ENCODE measurements at regions not wholly inside any gene's neighbourhood (a gene's known extent, or its start where the extent isn't known, plus 50 kb on each side); places are given as distances from the start of the nearest gene placed in this dataset.

- in situ Hi-C loops (cut with MboI; ENCODE audit: low pct_ligation_motif_present in 1 of 4, low pct_unique_long_range_greater_than_20kb in 1 of 4, low sequenced_read_pairs in 3 of 4) (no loop called here), intact Hi-C loops (cut with DNase I; ENCODE audit: low total_unique reads) (no loop called here)
- TF ChIP-seq EP300 (IDR thresholded peaks at IDR 0.05; ENCODE audit: low read depth) (no peak), POLR2AphosphoS5 (IDR thresholded peaks at IDR 0.05) (no peak), POLR2A (IDR thresholded peaks at IDR 0.05) (no peak)
- TF ChIP-seq, protein P1, sequence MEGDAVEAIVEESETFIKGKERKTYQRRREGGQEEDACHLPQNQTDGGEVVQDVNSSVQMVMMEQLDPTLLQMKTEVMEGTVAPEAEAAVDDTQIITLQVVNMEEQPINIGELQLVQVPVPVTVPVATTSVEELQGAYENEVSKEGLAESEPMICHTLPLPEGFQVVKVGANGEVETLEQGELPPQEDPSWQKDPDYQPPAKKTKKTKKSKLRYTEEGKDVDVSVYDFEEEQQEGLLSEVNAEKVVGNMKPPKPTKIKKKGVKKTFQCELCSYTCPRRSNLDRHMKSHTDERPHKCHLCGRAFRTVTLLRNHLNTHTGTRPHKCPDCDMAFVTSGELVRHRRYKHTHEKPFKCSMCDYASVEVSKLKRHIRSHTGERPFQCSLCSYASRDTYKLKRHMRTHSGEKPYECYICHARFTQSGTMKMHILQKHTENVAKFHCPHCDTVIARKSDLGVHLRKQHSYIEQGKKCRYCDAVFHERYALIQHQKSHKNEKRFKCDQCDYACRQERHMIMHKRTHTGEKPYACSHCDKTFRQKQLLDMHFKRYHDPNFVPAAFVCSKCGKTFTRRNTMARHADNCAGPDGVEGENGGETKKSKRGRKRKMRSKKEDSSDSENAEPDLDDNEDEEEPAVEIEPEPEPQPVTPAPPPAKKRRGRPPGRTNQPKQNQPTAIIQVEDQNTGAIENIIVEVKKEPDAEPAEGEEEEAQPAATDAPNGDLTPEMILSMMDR (IDR thresholded peaks at IDR 0.05) = no peak
- WGBS, 2 donors (ENCODE audit: low coverage in 1 of 2) = 29 to 47% methylated on average over 1 to 2 of the region's 2 CpGs
- no peaks in the 10 kb centered on the region for H3K27me3 ChIP-seq
- no peaks in the 10 kb centered on the region for H3K9me3 ChIP-seq
- H3K4me3 ChIP-seq = no peak overlapping the region
- no peak for DNase-seq
- no peaks in the 10 kb centered on the region for H3K4me1 ChIP-seq
- H3K27ac ChIP-seq = no peak overlapping the region
- no peaks in the 10 kb centered on the region for H3K36me3 ChIP-seq
These were observed 607.4 kb downstream of the POM121L12 start for GRCh38 chr7:53642866-53643265.

DNA sequence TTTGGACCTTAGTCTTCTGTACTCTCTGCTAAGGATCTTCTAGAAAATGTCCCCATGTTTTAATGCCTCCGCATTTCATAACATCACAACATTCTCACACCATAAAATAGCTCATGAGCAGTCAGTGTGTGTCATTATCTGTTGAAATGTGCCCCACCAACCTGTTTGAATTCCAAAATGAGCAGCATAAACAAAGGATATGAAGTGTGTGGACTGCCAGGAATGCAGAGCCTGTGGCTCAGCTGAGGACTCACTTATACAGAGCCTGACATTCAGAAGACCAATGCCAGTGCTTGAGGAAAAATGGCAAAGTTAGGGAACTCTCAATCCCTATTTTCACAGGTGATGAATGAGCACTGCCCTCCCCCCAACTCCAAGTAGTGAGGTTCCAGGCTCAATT is 621.4 kb downstream of the POM121L12 start:
- TF ChIP-seq POLR2A (IDR thresholded peaks at IDR 0.05) (no peak), EP300 (IDR thresholded peaks at IDR 0.05; ENCODE audit: low read depth) (no peak), POLR2AphosphoS5 (IDR thresholded peaks at IDR 0.05) (no peak)
- TF ChIP-seq, protein P1 (IDR thresholded peaks at IDR 0.05) = no peak
- Histone ChIP-seq H3K9me3 (peaks cover 0 to 4% of the 10 kb centered on the region in 2 donors), H3K4me3 (no peak overlapping the region), H3K27me3 (no peaks in the 10 kb centered on the region), H3K27ac (no peak overlapping the region), H3K4me1 (no peaks in the 10 kb centered on the region), H3K36me3 (no peaks in the 10 kb centered on the region)
- WGBS, 2 donors (ENCODE audit: low coverage in 1 of 2) = 83 to 88% methylated on average over 1 of the region's 1 CpG
- no peak for DNase-seq
- in situ Hi-C loops (cut with MboI; ENCODE audit: low pct_ligation_motif_present in 1 of 4, low pct_unique_long_range_greater_than_20kb in 1 of 4, low sequenced_read_pairs in 3 of 4) (no loop called here), intact Hi-C loops (cut with DNase I; ENCODE audit: low total_unique reads) (no loop called here)

GRCh38 chr7:53657586-53657985 is 622.2 kb downstream of the POM121L12 start:
- intact Hi-C loops (cut with DNase I; ENCODE audit: low total_unique reads) = no loop called here
- peaks cover 0 to 9% of the 10 kb centered on the region in 2 donors for H3K9me3 ChIP-seq
- H3K4me3 ChIP-seq = no peak overlapping the region
- no peaks in the 10 kb centered on the region for H3K36me3 ChIP-seq
- WGBS, 2 donors (ENCODE audit: low coverage in 1 of 2) = 54 to 60% methylated on average over 1 of the region's 1 CpG
- H3K4me1 ChIP-seq = no peaks in the 10 kb centered on the region
- in situ Hi-C loops (cut with MboI; ENCODE audit: low pct_ligation_motif_present in 1 of 4, low pct_unique_long_range_greater_than_20kb in 1 of 4, low sequenced_read_pairs in 3 of 4) = no loop called here
- H3K27ac ChIP-seq = no peak overlapping the region
- no peaks in the 10 kb centered on the region for H3K27me3 ChIP-seq
- DNase-seq = no peak
- TF ChIP-seq POLR2AphosphoS5 (IDR thresholded peaks at IDR 0.05) = no peak
- TF ChIP-seq EP300 (IDR thresholded peaks at IDR 0.05; ENCODE audit: low read depth) = no peak
- TF ChIP-seq POLR2A (IDR thresholded peaks at IDR 0.05) = no peak
- TF ChIP-seq, protein P1 (IDR thresholded peaks at IDR 0.05) = no peak

DNA sequence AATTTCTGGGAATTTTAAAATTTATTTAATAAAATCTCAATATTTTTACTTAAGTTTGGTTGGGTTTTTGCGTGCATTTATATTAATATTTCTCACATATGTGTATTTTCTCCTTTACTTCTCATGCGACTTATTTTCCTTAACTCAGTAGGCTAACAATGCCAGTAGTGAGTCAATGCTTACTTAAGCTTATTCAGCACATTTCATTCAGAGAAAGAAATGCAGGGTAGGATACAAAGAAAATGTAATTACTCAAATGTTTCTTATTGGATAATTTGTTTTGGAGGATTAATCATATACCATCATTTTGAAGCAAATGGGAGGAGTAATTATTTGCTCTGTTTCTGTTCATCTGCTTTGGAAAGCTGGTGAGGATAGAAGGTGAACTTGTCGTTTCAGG is 623.5 kb downstream of the POM121L12 start:
- H3K27ac ChIP-seq = no peak overlapping the region
- in situ Hi-C loops (cut with MboI; ENCODE audit: low pct_ligation_motif_present in 1 of 4, low pct_unique_long_range_greater_than_20kb in 1 of 4, low sequenced_read_pairs in 3 of 4) = no loop called here
- WGBS, 2 donors (ENCODE audit: low coverage in 1 of 2) = 82 to 88% methylated on average over 3 of the region's 3 CpGs
- H3K36me3 ChIP-seq = no peaks in the 10 kb centered on the region
- H3K4me3 ChIP-seq = no peak overlapping the region
- H3K4me1 ChIP-seq = no peaks in the 10 kb centered on the region
- H3K9me3 ChIP-seq = peaks cover 0 to 12% of the 10 kb centered on the region in 2 donors
- H3K27me3 ChIP-seq = no peaks in the 10 kb centered on the region
- TF ChIP-seq POLR2AphosphoS5 (IDR thresholded peaks at IDR 0.05) = no peak
- no peak for TF ChIP-seq POLR2A (IDR thresholded peaks at IDR 0.05)
- TF ChIP-seq, protein P1 (IDR thresholded peaks at IDR 0.05) = no peak
- no peak for TF ChIP-seq EP300 (IDR thresholded peaks at IDR 0.05; ENCODE audit: low read depth)
- intact Hi-C loops (cut with DNase I; ENCODE audit: low total_unique reads) = no loop called here
- DNase-seq = no peak
